ENCODE measurements at regions not wholly inside any gene's neighbourhood (a gene's known extent, or its start where the extent isn't known, plus 50 kb on each side); places are given as distances from the start of the nearest gene placed in this dataset.

- no peak for DNase-seq
Measured at GRCh38 chr3:182092662-182093262, 381.0 kb downstream of the SOX2 start.

- no peak for DNase-seq
Measured at GRCh38 chr3:182094321-182094720, 382.6 kb downstream of the SOX2 start.

- DNase-seq = no peak
Measured at GRCh38 chr3:182104881-182105280, 393.2 kb downstream of the SOX2 start.

GRCh38 chr3:182105875-182106274 lies 394.1 kb downstream of the SOX2 start:
- no peak for DNase-seq

- DNase-seq = no peak
Measured at GRCh38 chr3:182108371-182108770, 396.6 kb downstream of the SOX2 start.

GRCh38 chr3:182111967-182112366 lies 400.2 kb downstream of the SOX2 start:
- DNase-seq = no peak

GRCh38 chr3:182115328-182116015 lies 403.7 kb downstream of the SOX2 start:
- DNase-seq = no peak

- DNase-seq = no peak
Measured at GRCh38 chr3:182116386-182116785, 404.7 kb downstream of the SOX2 start.

GRCh38 chr3:182117131-182117530 lies 405.4 kb downstream of the SOX2 start:
- no peak for DNase-seq

GRCh38 chr3:182117583-182117982 lies 405.9 kb downstream of the SOX2 start:
- no peak for DNase-seq

GRCh38 chr3:182118066-182118465 lies 406.3 kb downstream of the SOX2 start:
- DNase-seq = no peak

GRCh38 chr3:182121401-182121800 lies 409.7 kb downstream of the SOX2 start:
- no peak for DNase-seq

- no peak for DNase-seq
Measured at GRCh38 chr3:182122779-182123178, 411.1 kb downstream of the SOX2 start.

- DNase-seq = no peak
Measured at GRCh38 chr3:182124187-182124586, 412.5 kb downstream of the SOX2 start.

- no peak for DNase-seq
Measured at GRCh38 chr3:182124716-182125115, 413.0 kb downstream of the SOX2 start.

GRCh38 chr3:182129740-182130139 lies 418.0 kb downstream of the SOX2 start:
- DNase-seq = no peak

GRCh38 chr3:182133752-182134151 lies 422.0 kb downstream of the SOX2 start:
- no peak for DNase-seq

- no peak for DNase-seq
Measured at GRCh38 chr3:182135056-182135455, 423.3 kb downstream of the SOX2 start.

- no peak for DNase-seq
Measured at GRCh38 chr3:182136008-182136910, 424.5 kb downstream of the SOX2 start.

GRCh38 chr3:182138393-182138792 lies 426.7 kb downstream of the SOX2 start:
- DNase-seq = no peak

GRCh38 chr3:182139627-182140357 lies 428.1 kb downstream of the SOX2 start:
- DNase-seq = peak; percentile 90

GRCh38 chr3:182142928-182143327 lies 431.2 kb downstream of the SOX2 start:
- no peak for DNase-seq

- no peak for DNase-seq
Measured at GRCh38 chr3:182143903-182144302, 432.2 kb downstream of the SOX2 start.

All from islet precursor cell (in vitro differentiated cells).